Right kidney (tissue), 1 donor: ENCODE measurements at regions not wholly inside any gene's neighbourhood (a gene's known extent, or its start where the extent isn't known, plus 50 kb on each side); places are given as distances from the start of the nearest gene placed in this dataset.
"Not testable (repeated sequence)": the region's sequence is repeated elsewhere in the genome, so short reads cannot be mapped to it uniquely, and the experiment has no call there.

ENCODE experiments used
- DNase-seq: peaks from one replicate; pipeline ENCODE4 v3.0.0-alpha.2; 2016

GRCh38 chr5:96529559-96529958 is 96.5 kb upstream of the PCSK1 start:
- DNase-seq: no peak

GRCh38 chr5:96530901-96531300 is 97.9 kb upstream of the PCSK1 start:
- DNase-seq: no peak

- DNase-seq: no peak
Observed at GRCh38 chr5:96533371-96533770, 100.3 kb upstream of the PCSK1 start.

- no peak for DNase-seq
Observed at GRCh38 chr5:96537386-96537785, 104.3 kb upstream of the PCSK1 start.

- DNase-seq: no peak
Observed at GRCh38 chr5:96538808-96539250, 105.8 kb upstream of the PCSK1 start.

- DNase-seq: no peak
Observed at GRCh38 chr5:96546120-96546519, 113.1 kb upstream of the PCSK1 start.

- no peak for DNase-seq
Observed at GRCh38 chr5:96547486-96547885, 114.4 kb upstream of the PCSK1 start.

- DNase-seq: no peak
Observed at GRCh38 chr5:96548905-96549304, 113.3 kb upstream of the CAST start.

- DNase-seq: not testable (repeated sequence)
Observed at GRCh38 chr5:96560857-96561256, 101.3 kb upstream of the CAST start.

- DNase-seq: no peak
Observed at GRCh38 chr5:96562614-96563013, 99.6 kb upstream of the CAST start.

GRCh38 chr5:96563816-96564215 is 98.4 kb upstream of the CAST start:
- DNase-seq: no peak

GRCh38 chr5:96565582-96566265 is 96.5 kb upstream of the CAST start:
- no peak for DNase-seq

- DNase-seq: no peak
Observed at GRCh38 chr5:96566833-96567587, 95.2 kb upstream of the CAST start.

GRCh38 chr5:96569332-96569731 is 92.8 kb upstream of the CAST start:
- DNase-seq: no peak

- DNase-seq: no peak
Observed at GRCh38 chr5:96569770-96570169, 92.4 kb upstream of the CAST start.

GRCh38 chr5:96572864-96573512 is 89.2 kb upstream of the CAST start:
- DNase-seq: no peak

GRCh38 chr5:96573513-96573894 is 88.7 kb upstream of the CAST start:
- no peak for DNase-seq

GRCh38 chr5:96576876-96577275 is 85.3 kb upstream of the CAST start:
- DNase-seq: no peak

GRCh38 chr5:96577909-96578308 is 84.3 kb upstream of the CAST start:
- no peak for DNase-seq

GRCh38 chr5:96579711-96580110 is 82.5 kb upstream of the CAST start:
- no peak for DNase-seq

GRCh38 chr5:96582343-96582742 is 79.8 kb upstream of the CAST start:
- DNase-seq: no peak

GRCh38 chr5:96584712-96585111 is 77.5 kb upstream of the CAST start:
- DNase-seq: no peak

GRCh38 chr5:96588539-96588938 is 73.6 kb upstream of the CAST start:
- no peak for DNase-seq

- DNase-seq: no peak
Observed at GRCh38 chr5:96590796-96591195, 71.4 kb upstream of the CAST start.
